ENCODE measurements at regions not wholly inside any gene's neighbourhood (a gene's known extent, or its start where the extent isn't known, plus 50 kb on each side); places are given as distances from the start of the nearest gene placed in this dataset.

DNA sequence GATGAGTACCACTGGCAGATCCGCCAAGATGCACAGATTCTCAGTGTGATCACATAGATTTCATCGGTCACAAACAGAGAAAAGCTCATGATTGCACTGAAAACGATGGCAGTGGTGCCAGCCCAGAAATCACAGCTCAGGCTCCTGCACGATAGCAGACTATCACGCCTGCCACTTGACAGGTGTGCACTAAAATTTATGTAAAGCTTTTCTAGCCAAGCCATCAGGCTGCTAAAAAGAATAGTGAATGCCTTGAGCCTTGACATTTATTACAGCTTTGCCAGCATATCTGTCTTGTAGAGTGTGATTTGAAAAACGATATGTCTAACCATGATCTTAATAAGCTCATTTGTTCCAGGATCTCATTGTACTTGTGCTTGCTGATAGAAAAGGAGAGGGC, 409.5 kb upstream of the CWC22 start:
- no peak for TF ChIP-seq CTCF (conservative IDR thresholded peaks at IDR 0.05; ENCODE audit: low read depth, low read length)
- TF ChIP-seq, protein P1, sequence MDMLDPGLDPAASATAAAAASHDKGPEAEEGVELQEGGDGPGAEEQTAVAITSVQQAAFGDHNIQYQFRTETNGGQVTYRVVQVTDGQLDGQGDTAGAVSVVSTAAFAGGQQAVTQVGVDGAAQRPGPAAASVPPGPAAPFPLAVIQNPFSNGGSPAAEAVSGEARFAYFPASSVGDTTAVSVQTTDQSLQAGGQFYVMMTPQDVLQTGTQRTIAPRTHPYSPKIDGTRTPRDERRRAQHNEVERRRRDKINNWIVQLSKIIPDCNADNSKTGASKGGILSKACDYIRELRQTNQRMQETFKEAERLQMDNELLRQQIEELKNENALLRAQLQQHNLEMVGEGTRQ (IDR thresholded peaks at IDR 0.05; ENCODE audit: low read depth, low read length) = no peak
- no peak for TF ChIP-seq RAD21 (IDR thresholded peaks at IDR 0.05; ENCODE audit: low read length)
- TF ChIP-seq MAZ (IDR thresholded peaks at IDR 0.05; ENCODE audit: borderline replicate concordance, low read depth, low read length) = no peak
- no peak for TF ChIP-seq POLR2A (IDR thresholded peaks at IDR 0.05; ENCODE audit: low read depth, low read length)
